Natural killer cell (primary cell): ENCODE measurements at regions not wholly inside any gene's neighbourhood (a gene's known extent, or its start where the extent isn't known, plus 50 kb on each side); places are given as distances from the start of the nearest gene placed in this dataset.

Experiments used
- ATAC-seq, 3 donors: fragments of 150-1000 bp in 2 of 3; fragments of 200-7000 bp in 1 of 3; cut with Tn5 transposase; 1 replicate in 1 of 3; 2 replicates in 2 of 3; pipeline ENCODE4 v1.10.0; 2021; ENCODE audit warnings: mild to moderate bottlenecking in 2 of 3, moderate library complexity in 2 of 3
- DNase-seq, 2 donors: peaks; one replicate each; pipeline versions ENCODE4 v3.0.0 to v3.0.0-alpha.2; 2013 to 2021; ENCODE audit warnings: mixed read lengths in 1 of 2
- H3K27ac ChIP-seq: one replicate; pipeline ENCODE4 v1.5.1; 2013; ENCODE audit warnings: mild to moderate bottlenecking, low read length
- H3K27me3 ChIP-seq: one replicate; pipeline ENCODE4 v1.6.1; 2013; ENCODE audit warnings: low read length; ENCODE audit not compliant: control insufficient read depth, insufficient read depth
- H3K36me3 ChIP-seq: one replicate; pipeline ENCODE4 v1.6.1; 2013; ENCODE audit warnings: low read length; ENCODE audit not compliant: control insufficient read depth, insufficient read depth
- H3K4me1 ChIP-seq: one replicate; pipeline ENCODE4 v1.6.1; 2013; ENCODE audit warnings: low read length; ENCODE audit not compliant: control insufficient read depth, insufficient read depth
- H3K4me3 ChIP-seq: one replicate; pipeline ENCODE4 v1.5.1; 2013; ENCODE audit warnings: low read length
- H3K9me3 ChIP-seq: one replicate; pipeline ENCODE4 v1.6.1; 2013; ENCODE audit warnings: low read length; ENCODE audit not compliant: control insufficient read depth, insufficient read depth
- H3K27ac Mint-ChIP-seq, 2 donors: one replicate each; pipeline ENCODE4 v1.8.0; 2022; ENCODE audit warnings: mild to moderate bottlenecking in 2 of 2, mixed read lengths in 2 of 2, moderate library complexity in 1 of 2
- H3K27me3 Mint-ChIP-seq, 2 donors: one replicate each; pipeline ENCODE4 v1.8.0; 2022; ENCODE audit warnings: low read depth in 2 of 2, mixed read lengths in 2 of 2
- H3K36me3 Mint-ChIP-seq: one replicate; pipeline ENCODE4 v1.8.0; 2022; ENCODE audit warnings: mixed read lengths
- H3K4me1 Mint-ChIP-seq, 2 donors: one replicate each; pipeline ENCODE4 v1.8.0; 2022; ENCODE audit warnings: mixed read lengths in 2 of 2
- H3K4me3 Mint-ChIP-seq: one replicate; pipeline ENCODE4 v1.8.0; 2022; ENCODE audit warnings: mild to moderate bottlenecking, moderate library complexity, mixed read lengths
- H3K9me3 Mint-ChIP-seq, 2 donors: one replicate each; pipeline ENCODE4 v1.8.0; 2022; ENCODE audit warnings: mixed read lengths in 2 of 2
- WGBS: methylation state at CpG from one replicate; pipeline ENCODE4 v1.1.7; 2013; ENCODE audit warnings: missing lambda C conversion rate; ENCODE audit not compliant: insufficient coverage; 5-methylcytosine and 5-hydroxymethylcytosine counted together
- intact Hi-C: fragments of 100-400 bp; cut with micrococcal nuclease; formaldehyde crosslinking; loops from one replicate; pipeline ENCODE4 v1.14.2; 2022
- TF ChIP-seq, protein P1 (sequence below): fragments of 200-600 bp; IDR thresholded peaks from one replicate; pipeline ENCODE4 v1.8.0; 2022; ENCODE audit warnings: antibody characterized with exemption

DNA sequence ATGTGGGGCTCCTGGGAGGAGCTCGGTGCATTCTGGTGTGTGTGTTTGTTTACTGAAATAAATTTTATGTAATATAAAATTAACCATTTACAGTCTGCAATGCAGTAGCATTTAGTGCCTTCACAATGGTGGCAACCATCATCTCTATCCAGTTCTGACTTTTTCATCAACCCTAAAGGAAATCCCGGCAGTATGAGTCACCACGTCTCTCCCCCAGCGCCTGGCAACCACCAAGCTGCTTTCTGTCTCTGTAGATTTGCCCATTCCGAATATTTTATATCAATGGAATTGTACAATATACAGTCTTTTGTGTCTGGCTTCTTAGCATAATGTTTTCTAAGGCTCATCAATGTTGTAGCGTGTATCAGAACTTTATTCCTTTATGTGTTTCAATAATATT, 300.5 kb downstream of the MIAT start:
- Mint-ChIP-seq H3K4me1 (no peaks in the 10 kb centered on the region), H3K27ac (no peak overlapping the region), H3K9me3 (no peaks in the 10 kb centered on the region), H3K36me3 (no peaks in the 10 kb centered on the region), H3K27me3 (peaks cover 26 to 40% of the 10 kb centered on the region in 2 donors), H3K4me3 (no peak overlapping the region)
- WGBS: 97% methylated on average over 3 of the region's 6 CpGs
- ATAC-seq (no peak), DNase-seq (no peak)
- H3K27ac ChIP-seq: no peak overlapping the region
- peaks cover 4% of the 10 kb centered on the region for H3K27me3 ChIP-seq
- no peaks in the 10 kb centered on the region for H3K4me1 ChIP-seq
- no peak overlapping the region for H3K4me3 ChIP-seq
- no peaks in the 10 kb centered on the region for H3K36me3 ChIP-seq
- TF ChIP-seq, protein P1, sequence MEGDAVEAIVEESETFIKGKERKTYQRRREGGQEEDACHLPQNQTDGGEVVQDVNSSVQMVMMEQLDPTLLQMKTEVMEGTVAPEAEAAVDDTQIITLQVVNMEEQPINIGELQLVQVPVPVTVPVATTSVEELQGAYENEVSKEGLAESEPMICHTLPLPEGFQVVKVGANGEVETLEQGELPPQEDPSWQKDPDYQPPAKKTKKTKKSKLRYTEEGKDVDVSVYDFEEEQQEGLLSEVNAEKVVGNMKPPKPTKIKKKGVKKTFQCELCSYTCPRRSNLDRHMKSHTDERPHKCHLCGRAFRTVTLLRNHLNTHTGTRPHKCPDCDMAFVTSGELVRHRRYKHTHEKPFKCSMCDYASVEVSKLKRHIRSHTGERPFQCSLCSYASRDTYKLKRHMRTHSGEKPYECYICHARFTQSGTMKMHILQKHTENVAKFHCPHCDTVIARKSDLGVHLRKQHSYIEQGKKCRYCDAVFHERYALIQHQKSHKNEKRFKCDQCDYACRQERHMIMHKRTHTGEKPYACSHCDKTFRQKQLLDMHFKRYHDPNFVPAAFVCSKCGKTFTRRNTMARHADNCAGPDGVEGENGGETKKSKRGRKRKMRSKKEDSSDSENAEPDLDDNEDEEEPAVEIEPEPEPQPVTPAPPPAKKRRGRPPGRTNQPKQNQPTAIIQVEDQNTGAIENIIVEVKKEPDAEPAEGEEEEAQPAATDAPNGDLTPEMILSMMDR: no peak
- intact Hi-C loops: no loop called here
- no peaks in the 10 kb centered on the region for H3K9me3 ChIP-seq

DNA sequence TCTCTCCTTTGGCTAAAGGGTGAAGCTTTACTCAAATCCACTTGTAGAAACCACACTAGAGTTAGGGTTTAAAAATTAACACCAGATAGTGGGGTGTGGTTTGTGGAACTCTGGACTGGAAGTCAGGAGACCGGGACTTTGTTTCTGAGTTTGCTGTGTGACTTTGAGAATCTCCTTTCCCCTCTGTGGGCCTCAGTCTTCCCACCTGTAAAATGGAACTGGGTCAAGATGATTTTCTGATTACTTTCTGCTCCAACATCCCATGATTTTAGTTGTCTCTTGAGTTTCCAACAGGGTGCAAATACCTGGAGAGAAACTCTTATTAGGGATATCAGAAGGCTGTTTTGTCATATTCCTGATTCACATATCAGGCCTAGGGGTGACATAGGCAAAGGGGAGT, 301.0 kb downstream of the MIAT start:
- Histone ChIP-seq H3K36me3 (no peaks in the 10 kb centered on the region), H3K27ac (no peak overlapping the region), H3K4me3 (no peak overlapping the region), H3K9me3 (no peaks in the 10 kb centered on the region), H3K27me3 (peaks cover 4% of the 10 kb centered on the region), H3K4me1 (no peaks in the 10 kb centered on the region)
- intact Hi-C loops: no loop called here
- Mint-ChIP-seq H3K36me3 (no peaks in the 10 kb centered on the region), H3K4me1 (no peaks in the 10 kb centered on the region), H3K9me3 (no peaks in the 10 kb centered on the region), H3K27ac (no peak overlapping the region), H3K4me3 (no peak overlapping the region), H3K27me3 (peaks cover 21 to 35% of the 10 kb centered on the region in 2 donors)
- DNase-seq: no peak
- WGBS: 86% methylated on average over 1 of the region's 1 CpG
- TF ChIP-seq, protein P1: no peak
- ATAC-seq: no peak

DNA sequence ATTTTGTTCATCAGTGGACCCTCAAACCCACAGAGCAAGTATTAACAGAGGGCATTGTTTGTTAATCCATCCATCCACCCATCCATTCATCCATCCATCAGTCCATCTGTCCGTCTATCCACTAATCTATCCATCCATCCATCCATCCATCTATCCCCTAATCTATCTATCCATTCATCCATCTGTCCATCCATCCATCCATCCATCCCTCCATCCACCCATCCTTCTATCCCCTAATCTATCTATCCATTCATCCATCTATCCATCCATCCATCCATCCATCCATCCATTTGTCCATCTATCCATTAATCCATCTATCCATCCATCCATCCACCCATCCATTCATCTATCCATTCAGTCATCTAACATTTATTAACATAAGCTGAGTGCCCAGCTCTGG, 307.3 kb downstream of the MIAT start:
- no peak overlapping the region for H3K27ac ChIP-seq
- no peaks in the 10 kb centered on the region for H3K4me1 Mint-ChIP-seq
- no peak overlapping the region for H3K4me3 Mint-ChIP-seq
- DNase-seq: no peak
- intact Hi-C loops: no loop called here
- no peaks in the 10 kb centered on the region for H3K27me3 ChIP-seq
- no peaks in the 10 kb centered on the region for H3K9me3 ChIP-seq
- H3K27me3 Mint-ChIP-seq: peaks cover 2 to 16% of the 10 kb centered on the region in 2 donors
- TF ChIP-seq, protein P1: no peak
- H3K9me3 Mint-ChIP-seq: peaks cover 4 to 5% of the 10 kb centered on the region in 2 donors
- no peaks in the 10 kb centered on the region for H3K4me1 ChIP-seq
- no peaks in the 10 kb centered on the region for H3K36me3 Mint-ChIP-seq
- no peak overlapping the region for H3K27ac Mint-ChIP-seq
- no peaks in the 10 kb centered on the region for H3K36me3 ChIP-seq
- ATAC-seq: no peak
- WGBS: 81% methylated on average over 1 of the region's 1 CpG
- no peak overlapping the region for H3K4me3 ChIP-seq

DNA sequence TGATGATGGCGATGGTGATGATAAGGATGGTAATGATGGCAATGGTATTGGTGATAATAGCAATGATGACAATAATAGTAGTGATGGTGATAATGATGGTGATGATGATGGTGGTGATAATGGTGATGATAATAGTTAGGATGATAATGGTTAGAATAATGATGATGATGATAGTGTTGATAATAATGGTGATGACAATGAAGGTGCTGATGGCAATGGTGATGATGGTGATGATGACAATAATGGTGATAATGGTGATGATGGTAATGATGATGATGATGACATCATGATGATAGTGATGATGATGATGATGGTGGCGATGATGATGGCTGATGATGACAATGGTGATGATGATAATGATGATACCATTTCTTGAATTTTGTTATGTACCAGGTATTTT, 309.9 kb downstream of the MIAT start:
- H3K4me1 ChIP-seq: no peaks in the 10 kb centered on the region
- H3K27ac ChIP-seq: no peak overlapping the region
- Mint-ChIP-seq H3K9me3 (peaks cover 4 to 5% of the 10 kb centered on the region in 2 donors), H3K4me3 (no peak overlapping the region), H3K36me3 (no peaks in the 10 kb centered on the region), H3K27me3 (peaks cover 0 to 8% of the 10 kb centered on the region in 2 donors), H3K27ac (no peak overlapping the region), H3K4me1 (no peaks in the 10 kb centered on the region)
- intact Hi-C loops: no loop called here
- H3K27me3 ChIP-seq: no peaks in the 10 kb centered on the region
- ATAC-seq: no peak
- H3K36me3 ChIP-seq: no peaks in the 10 kb centered on the region
- no peaks in the 10 kb centered on the region for H3K9me3 ChIP-seq
- no peak for DNase-seq
- TF ChIP-seq, protein P1: no peak
- 95% methylated on average over 2 of the region's 2 CpGs for WGBS
- H3K4me3 ChIP-seq: no peak overlapping the region
